GM12878 (cell line): ENCODE measurements at regions not wholly inside any gene's neighbourhood (a gene's known extent, or its start where the extent isn't known, plus 50 kb on each side); places are given as distances from the start of the nearest gene placed in this dataset.

ENCODE experiments used
- ATAC-seq: fragments of 200-7000 bp; cut with Tn5 transposase; 3 replicates; pipeline ENCODE4 v1.9.1; 2020; ENCODE audit warnings: mild to moderate bottlenecking, moderate library complexity
- BruUV-seq: library from RNA; stranded (reverse); fragments of 400-500 nt; replicated peaks from 2 replicates; lab custom pipeline; 2021; lab: Mats Ljungman, UMichigan
- CTCF ChIA-PET: fragments of 300-600 bp; sonication (Branson Sonifier 250); formaldehyde crosslinking; extraction: SDS; loops from one replicate; lab custom pipeline; 2021; ENCODE audit warnings: inconsistent platforms; lab: Yijun Ruan, JAX
- POLR2A ChIA-PET: fragments of 350-600 bp; formaldehyde crosslinking; extraction: SDS; loops from one replicate; lab custom pipeline; 2021; ENCODE audit warnings: inconsistent platforms; lab: Charles Lee
- RAD21 ChIA-PET: fragments of 300-600 bp; sonication (Branson Sonifier 250); formaldehyde crosslinking; loops from one replicate; lab custom pipeline; 2023; ENCODE audit warnings: antibody characterized with exemption; ENCODE audit not compliant: unreplicated experiment; lab: Charles Lee
- SMC1A ChIA-PET: fragments of 300-600 bp; sonication (Branson Sonifier 250); formaldehyde crosslinking; loops from one replicate; lab custom pipeline; 2023; ENCODE audit not compliant: unreplicated experiment, uncharacterized antibody; lab: Charles Lee
- DNase-seq: peaks from one replicate; pipeline ENCODE4 v3.0.0-alpha.2; 2011; ENCODE audit warnings: low read depth, low spot score
- FAIRE-seq: peaks from 3 replicates; lab custom pipeline; 2011; peaks lifted over from hg19 to GRCh38; lab: Jason Lieb, UNC
- H2AFZ ChIP-seq: 2 replicates; pipeline ENCODE4 v1.6.0; 2011; ENCODE audit warnings: low read depth, low read length, control low read depth; ENCODE audit not compliant: control insufficient read depth
- H3K27ac ChIP-seq: 2 replicates; pipeline ENCODE4 v1.5.1; 2011; ENCODE audit warnings: control low read depth; ENCODE audit not compliant: control insufficient read depth, insufficient read depth
- H3K27me3 ChIP-seq, 2 experiments: replicated peaks in 1 of 2; 2 replicates each; pipeline versions ENCODE4 v1.6.0 to v1.6.1; 2011; ENCODE audit warnings: low read length in 1 of 2; ENCODE audit not compliant: control insufficient read depth in 2 of 2, insufficient read depth in 2 of 2
- H3K36me3 ChIP-seq, 2 experiments: 2 replicates each; pipeline ENCODE4 v1.5.1; 2011; ENCODE audit warnings: low read length in 1 of 2; ENCODE audit not compliant: control insufficient read depth in 2 of 2, insufficient read depth in 2 of 2
- H3K4me1 ChIP-seq: 2 replicates; pipeline ENCODE4 v1.6.1; 2011; ENCODE audit warnings: mild to moderate bottlenecking, low read length, moderate library complexity, mixed read lengths; ENCODE audit not compliant: control insufficient read depth, insufficient read depth
- H3K4me2 ChIP-seq: 2 replicates; pipeline ENCODE4 v1.6.0; 2011; ENCODE audit warnings: control low read depth; ENCODE audit not compliant: control insufficient read depth, insufficient read depth
- H3K4me3 ChIP-seq: fragments of 200-600 bp; sonication (generic); 2 replicates; pipeline ENCODE4 v1.5.1; 2016
- H3K79me2 ChIP-seq: 2 replicates; pipeline ENCODE4 v1.6.0; 2011; ENCODE audit warnings: low read length; ENCODE audit not compliant: control insufficient read depth, insufficient read depth
- H3K9ac ChIP-seq: 2 replicates; pipeline ENCODE4 v1.8.0; 2011; ENCODE audit warnings: low read length, control low read depth, mixed read lengths; ENCODE audit not compliant: control insufficient read depth, insufficient read depth
- H3K9me3 ChIP-seq: replicated peaks from 3 replicates; pipeline ENCODE4 v1.5.1; 2011; ENCODE audit warnings: mild to moderate bottlenecking, low read length; ENCODE audit not compliant: control insufficient read depth, insufficient read depth
- H4K20me1 ChIP-seq: 2 replicates; pipeline ENCODE4 v1.6.0; 2011; ENCODE audit not compliant: control insufficient read depth, insufficient read depth
- CBFB ChIP-seq: IDR thresholded peaks from 2 replicates; pipeline ENCODE4 v1.6.1; 2016; ENCODE audit warnings: antibody characterized with exemption, low read depth
- CHD1 ChIP-seq: IDR thresholded peaks from 2 replicates; pipeline ENCODE4 v1.6.1; 2012; ENCODE audit warnings: low read depth, low read length, improper control_type of control experiment
- CREB1 ChIP-seq: IDR thresholded peaks from 2 replicates; pipeline ENCODE4 v1.6.1; 2012; ENCODE audit warnings: low read depth, mild to moderate bottlenecking, inconsistent platforms
- KAT2A ChIP-seq: conservative IDR thresholded peaks from 2 replicates; pipeline ENCODE4 v1.6.1; 2011; ENCODE audit warnings: low read depth, low read length; ENCODE audit not compliant: control insufficient read depth
- KLF5 ChIP-seq: fragments of 450-650 bp; IDR thresholded peaks from 2 replicates; pipeline ENCODE4 v1.6.1; 2014; ENCODE audit warnings: mild to moderate bottlenecking; ENCODE audit not compliant: partially characterized antibody
- MYC ChIP-seq: IDR thresholded peaks from 2 replicates; pipeline ENCODE4 v1.6.1; 2011; ENCODE audit warnings: mild to moderate bottlenecking, low read length, moderate library complexity, inconsistent platforms; ENCODE audit not compliant: insufficient read depth, insufficient replicate concordance, insufficient read length, severe bottlenecking
- NBN ChIP-seq: fragments of 450-650 bp; IDR thresholded peaks from 2 replicates; pipeline ENCODE4 v1.6.1; 2016
- SUPT20H ChIP-seq: IDR thresholded peaks from 2 replicates; pipeline ENCODE4 v1.6.1; 2011; ENCODE audit warnings: low read depth, mild to moderate bottlenecking, low read length, moderate library complexity, borderline replicate concordance; ENCODE audit not compliant: control insufficient read depth
- TBL1XR1 ChIP-seq: IDR thresholded peaks from 2 replicates; pipeline ENCODE4 v1.6.1; 2012; ENCODE audit warnings: low read depth, low read length, improper control_type of control experiment
- ZNF622 ChIP-seq: fragments of 450-650 bp; IDR thresholded peaks from 2 replicates; pipeline ENCODE4 v1.6.1; 2017; ENCODE audit warnings: mild to moderate bottlenecking, inconsistent platforms
- ZZZ3 ChIP-seq: IDR thresholded peaks from 2 replicates; pipeline ENCODE4 v1.6.1; 2011; ENCODE audit warnings: low read depth; ENCODE audit not compliant: control insufficient read depth, insufficient read length
- WGBS: methylation state at CpG from one replicate; pipeline ENCODE4 v1.1.6; 2016; ENCODE audit warnings: low lambda C conversion rate; ENCODE audit not compliant: insufficient replicate concordance, insufficient coverage; ENCODE audit errors: missing lambda C conversion rate; 5-methylcytosine and 5-hydroxymethylcytosine counted together
- in situ Hi-C: fragments of 300-500 bp; cut with MboI; formaldehyde crosslinking; loops from 9 replicates; pipeline ENCODE4 v1.14.3; 2018; ENCODE audit warnings: mixed read lengths
- intact Hi-C: fragments of 100-400 bp; cut with micrococcal nuclease; formaldehyde crosslinking; loops from one replicate; pipeline ENCODE4 v1.14.2; 2022; ENCODE audit not compliant: unreplicated experiment
- TF ChIP-seq, protein P1 (sequence below): IDR thresholded peaks from 2 replicates; pipeline ENCODE4 v1.6.1; 2012; ENCODE audit warnings: low read depth, low read length, improper control_type of control experiment
- TF ChIP-seq, protein P2 (sequence below): fragments of 450-650 bp; IDR thresholded peaks from 2 replicates; pipeline ENCODE4 v1.6.1; 2017; ENCODE audit warnings: mild to moderate bottlenecking, moderate library complexity

DNA sequence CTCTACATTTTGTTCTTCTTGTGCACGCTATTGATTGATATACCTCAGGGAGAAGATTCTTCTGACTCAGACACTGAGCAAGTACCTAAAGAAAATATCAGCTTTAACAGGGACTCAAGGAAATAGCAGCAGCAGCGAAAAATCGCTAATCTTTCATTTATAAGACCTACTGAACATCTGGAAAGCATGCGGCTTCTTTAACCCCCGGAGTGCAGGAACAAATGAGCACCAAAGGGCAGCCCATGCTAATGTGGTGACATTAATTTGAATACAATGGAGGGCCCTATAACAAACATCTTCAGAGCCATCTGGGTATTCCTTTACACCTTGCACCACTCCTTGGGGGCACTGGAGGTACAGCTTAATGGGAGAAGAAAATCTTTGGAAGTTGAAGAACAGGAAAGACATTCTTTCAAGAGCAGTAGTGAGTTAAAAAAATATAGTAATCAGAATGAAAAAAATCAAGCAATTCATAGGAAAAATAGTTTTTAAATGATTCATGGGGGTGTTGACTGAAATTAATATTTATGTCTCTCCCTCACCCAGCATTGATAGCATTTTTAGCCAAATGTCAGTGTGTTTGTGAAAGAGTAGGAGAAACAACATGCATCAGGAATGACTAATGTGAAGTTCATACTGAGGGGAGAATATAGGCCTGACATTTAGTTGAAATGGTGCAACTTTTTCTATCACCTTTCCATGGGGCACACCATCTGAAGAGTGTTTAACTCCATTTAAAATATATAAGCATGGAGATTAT, 281.7 kb downstream of the HRH4 start (continued):
- TF ChIP-seq SUPT20H: no peak
- TF ChIP-seq CREB1: no peak
- TF ChIP-seq, protein P1, sequence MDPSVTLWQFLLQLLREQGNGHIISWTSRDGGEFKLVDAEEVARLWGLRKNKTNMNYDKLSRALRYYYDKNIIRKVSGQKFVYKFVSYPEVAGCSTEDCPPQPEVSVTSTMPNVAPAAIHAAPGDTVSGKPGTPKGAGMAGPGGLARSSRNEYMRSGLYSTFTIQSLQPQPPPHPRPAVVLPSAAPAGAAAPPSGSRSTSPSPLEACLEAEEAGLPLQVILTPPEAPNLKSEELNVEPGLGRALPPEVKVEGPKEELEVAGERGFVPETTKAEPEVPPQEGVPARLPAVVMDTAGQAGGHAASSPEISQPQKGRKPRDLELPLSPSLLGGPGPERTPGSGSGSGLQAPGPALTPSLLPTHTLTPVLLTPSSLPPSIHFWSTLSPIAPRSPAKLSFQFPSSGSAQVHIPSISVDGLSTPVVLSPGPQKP: no peak
- no peak for TF ChIP-seq TBL1XR1

DNA sequence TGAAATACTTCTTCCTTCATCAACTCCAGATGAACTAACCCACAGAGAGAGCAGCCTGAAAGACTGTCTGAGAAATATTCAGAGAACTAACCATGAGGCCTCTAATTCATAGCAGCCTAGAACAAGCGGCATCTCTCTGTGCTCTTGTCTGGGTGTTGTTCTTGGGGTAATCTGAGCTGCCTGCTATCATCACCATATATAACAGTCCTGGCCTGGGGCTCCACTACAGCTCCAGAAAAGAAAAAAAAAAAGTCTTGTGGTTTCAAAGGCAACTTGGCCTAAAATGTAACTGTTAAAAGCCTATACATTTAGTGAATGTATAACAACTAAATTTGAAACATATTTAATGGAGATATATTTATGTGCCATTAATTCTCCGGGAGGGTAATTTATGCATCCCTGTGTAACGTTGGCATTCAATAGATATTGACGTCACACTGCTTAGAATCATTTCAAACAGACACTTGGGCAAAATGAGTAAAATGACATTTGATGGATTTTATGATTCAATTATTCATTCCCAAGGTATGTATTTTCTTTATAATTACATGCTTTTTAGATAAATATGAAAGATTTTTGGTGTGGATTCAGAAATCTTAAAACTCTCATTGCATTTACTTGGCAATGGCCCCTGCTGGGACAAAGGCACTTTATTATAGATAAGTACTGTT, 294.3 kb downstream of the HRH4 start:
- ChIA-PET POLR2A (no interaction called here), RAD21 (no interaction called here), CTCF (no interaction called here), SMC1A (interaction anchor here (1.2 kb wide), 1 partner anchor 34 kb away, joined by 3 read pairs; no protein-coding TSS in a partner anchor)
- H2AFZ ChIP-seq: no peak overlapping the region
- H3K4me1 ChIP-seq: no peaks in the 10 kb centered on the region
- H3K4me2 ChIP-seq: no peak overlapping the region
- intact Hi-C loops (loop anchor here (10.0 kb wide), 1 partner anchor 50 kb away; no protein-coding TSS in a partner anchor), in situ Hi-C loops (no loop called here)
- DNase-seq (no peak), FAIRE-seq (no peak), ATAC-seq (no peak)
- no peak for TF ChIP-seq ZNF622
- TF ChIP-seq NBN: no peak
- TF ChIP-seq KLF5: no peak
- TF ChIP-seq CHD1: no peak
- TF ChIP-seq KAT2A: no peak
- TF ChIP-seq CBFB: no peak
- no peak for TF ChIP-seq MYC
- TF ChIP-seq ZZZ3: no peak
- TF ChIP-seq, protein P2, sequence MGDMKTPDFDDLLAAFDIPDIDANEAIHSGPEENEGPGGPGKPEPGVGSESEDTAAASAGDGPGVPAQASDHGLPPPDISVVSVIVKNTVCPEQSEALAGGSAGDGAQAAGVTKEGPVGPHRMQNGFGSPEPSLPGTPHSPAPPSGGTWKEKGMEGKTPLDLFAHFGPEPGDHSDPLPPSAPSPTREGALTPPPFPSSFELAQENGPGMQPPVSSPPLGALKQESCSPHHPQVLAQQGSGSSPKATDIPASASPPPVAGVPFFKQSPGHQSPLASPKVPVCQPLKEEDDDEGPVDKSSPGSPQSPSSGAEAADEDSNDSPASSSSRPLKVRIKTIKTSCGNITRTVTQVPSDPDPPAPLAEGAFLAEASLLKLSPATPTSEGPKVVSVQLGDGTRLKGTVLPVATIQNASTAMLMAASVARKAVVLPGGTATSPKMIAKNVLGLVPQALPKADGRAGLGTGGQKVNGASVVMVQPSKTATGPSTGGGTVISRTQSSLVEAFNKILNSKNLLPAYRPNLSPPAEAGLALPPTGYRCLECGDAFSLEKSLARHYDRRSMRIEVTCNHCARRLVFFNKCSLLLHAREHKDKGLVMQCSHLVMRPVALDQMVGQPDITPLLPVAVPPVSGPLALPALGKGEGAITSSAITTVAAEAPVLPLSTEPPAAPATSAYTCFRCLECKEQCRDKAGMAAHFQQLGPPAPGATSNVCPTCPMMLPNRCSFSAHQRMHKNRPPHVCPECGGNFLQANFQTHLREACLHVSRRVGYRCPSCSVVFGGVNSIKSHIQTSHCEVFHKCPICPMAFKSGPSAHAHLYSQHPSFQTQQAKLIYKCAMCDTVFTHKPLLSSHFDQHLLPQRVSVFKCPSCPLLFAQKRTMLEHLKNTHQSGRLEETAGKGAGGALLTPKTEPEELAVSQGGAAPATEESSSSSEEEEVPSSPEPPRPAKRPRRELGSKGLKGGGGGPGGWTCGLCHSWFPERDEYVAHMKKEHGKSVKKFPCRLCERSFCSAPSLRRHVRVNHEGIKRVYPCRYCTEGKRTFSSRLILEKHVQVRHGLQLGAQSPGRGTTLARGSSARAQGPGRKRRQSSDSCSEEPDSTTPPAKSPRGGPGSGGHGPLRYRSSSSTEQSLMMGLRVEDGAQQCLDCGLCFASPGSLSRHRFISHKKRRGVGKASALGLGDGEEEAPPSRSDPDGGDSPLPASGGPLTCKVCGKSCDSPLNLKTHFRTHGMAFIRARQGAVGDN: no peak
- no TSS peak for BruUV-seq
- WGBS: 28% methylated on average over 4 of the region's 4 CpGs
- no peaks in the 10 kb centered on the region for H3K79me2 ChIP-seq
- H3K36me3 ChIP-seq: no peaks in the 10 kb centered on the region
- no peak overlapping the region for H3K9ac ChIP-seq
- no peaks in the 10 kb centered on the region for H3K9me3 ChIP-seq
- no peak overlapping the region for H3K4me3 ChIP-seq
- H3K27me3 ChIP-seq: no peaks in the 10 kb centered on the region
- H3K27ac ChIP-seq: no peak overlapping the region
- no peaks in the 10 kb centered on the region for H4K20me1 ChIP-seq
